CD4-positive, alpha-beta T cell treated with Interleukin-17A for 4 hours (primary cell): ENCODE measurements at regions not wholly inside any gene's neighbourhood (a gene's known extent, or its start where the extent isn't known, plus 50 kb on each side); places are given as distances from the start of the nearest gene placed in this dataset.

Experiments
- DNase-seq: peaks from one replicate; pipeline ENCODE4 v3.0.0-alpha.2; 2020; ENCODE audit warnings: mixed read lengths

DNA sequence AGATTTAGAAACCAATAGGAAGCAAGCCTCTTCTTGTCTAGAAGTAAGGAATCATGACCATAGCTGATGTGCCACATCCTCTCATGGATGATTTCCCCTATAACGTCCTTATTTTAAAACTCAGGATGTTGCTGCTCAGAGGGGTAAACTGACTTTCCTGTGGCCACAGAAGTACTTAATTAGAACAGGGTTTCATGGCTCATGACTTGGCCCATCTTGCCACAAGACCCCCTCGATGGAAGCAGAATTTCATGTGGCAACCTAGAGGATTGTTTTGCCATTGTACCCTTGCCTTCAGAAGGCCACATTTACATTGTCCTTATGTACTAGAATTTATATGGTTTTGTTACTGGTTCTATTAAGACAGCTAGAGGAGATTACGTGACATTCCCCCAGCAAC lies 173.5 kb upstream of the PELI2 start:
- DNase-seq: no peak

- no peak for DNase-seq
Observed at GRCh38 chr14:55946231-55946630, 172.0 kb upstream of the PELI2 start.

DNA sequence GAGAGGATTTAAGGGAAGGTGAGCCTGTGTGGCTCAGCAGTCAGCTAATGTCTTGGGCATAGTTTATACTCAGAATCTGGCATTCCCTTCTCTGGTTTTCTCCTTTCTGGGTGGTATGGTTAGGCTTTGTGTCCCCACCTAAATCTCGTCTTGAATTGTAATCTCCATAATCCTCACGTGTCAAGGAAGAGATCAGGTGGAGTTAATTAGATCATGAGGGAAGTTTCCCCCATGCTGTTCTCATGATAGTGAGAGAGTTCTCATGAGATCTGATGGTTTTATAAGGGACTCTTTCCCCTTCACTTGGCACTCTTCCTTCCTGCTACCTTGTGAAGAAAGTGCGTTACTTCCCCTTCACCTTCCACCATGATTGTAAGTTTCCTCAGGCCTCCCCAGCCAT lies 169.8 kb upstream of the PELI2 start:
- DNase-seq: no peak

DNA sequence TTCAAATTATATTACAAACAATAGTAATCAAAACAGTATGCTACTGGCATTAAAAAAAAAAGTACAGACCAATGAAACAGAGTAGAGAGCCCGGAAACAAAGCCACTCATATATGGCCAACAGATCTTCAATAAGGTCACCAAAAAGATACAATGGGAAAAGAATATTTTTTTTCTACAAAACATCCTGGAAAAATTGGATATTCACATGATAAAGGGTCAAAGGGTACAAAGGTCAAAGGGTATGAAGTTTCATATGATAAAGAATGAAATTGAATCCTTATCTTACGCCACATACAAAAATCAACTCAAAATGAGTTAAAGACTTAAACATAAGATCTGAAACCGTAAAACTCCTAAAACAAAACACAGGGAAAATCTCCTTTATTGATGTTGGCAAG lies 168.5 kb upstream of the PELI2 start:
- DNase-seq: no peak

DNA sequence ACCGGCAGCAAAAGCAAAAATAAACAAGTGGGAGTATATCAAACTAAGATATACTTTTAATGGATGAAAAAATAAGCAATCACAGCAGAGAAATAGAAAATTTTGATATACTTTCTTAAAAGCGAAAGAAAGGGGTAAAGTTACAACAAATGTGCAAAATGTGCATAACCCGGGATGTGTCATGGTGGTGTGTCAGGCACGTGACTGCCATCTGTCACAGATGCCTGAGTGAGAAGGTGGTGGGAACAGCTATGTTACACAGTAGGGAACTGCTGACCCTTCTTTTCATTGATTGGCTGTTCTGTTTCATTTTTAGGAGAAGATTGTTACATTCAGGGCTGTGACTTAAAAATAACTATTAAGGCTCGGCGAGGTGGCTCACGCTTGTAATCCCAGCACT lies 168.1 kb upstream of the PELI2 start:
- no peak for DNase-seq

GRCh38 chr14:55951341-55952206 lies 166.6 kb upstream of the PELI2 start:
- no peak for DNase-seq

GRCh38 chr14:55954108-55954507 lies 164.1 kb upstream of the PELI2 start:
- no peak for DNase-seq

GRCh38 chr14:55955175-55955574 lies 163.0 kb upstream of the PELI2 start:
- DNase-seq: no peak

- no peak for DNase-seq
Observed at GRCh38 chr14:55957950-55958349, 160.3 kb upstream of the PELI2 start.

DNA sequence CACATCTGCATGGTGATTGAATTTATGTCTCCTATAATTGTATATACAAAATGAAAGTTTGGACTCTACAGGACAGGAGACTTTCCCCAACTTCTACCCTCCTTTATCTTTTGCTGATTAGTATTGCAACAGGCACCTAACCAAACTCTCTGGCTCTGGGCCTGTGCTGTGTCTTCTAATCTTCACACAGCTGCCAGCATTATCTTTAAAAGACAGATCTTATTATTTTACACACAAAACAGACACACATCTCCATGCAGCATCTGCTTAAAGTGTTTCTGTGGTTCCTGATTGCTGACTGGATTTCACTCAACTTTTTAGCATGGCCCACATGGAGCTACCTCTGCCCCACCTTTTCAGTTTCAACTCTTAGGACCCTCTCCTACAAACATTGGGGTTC lies 154.9 kb upstream of the PELI2 start:
- no peak for DNase-seq

DNA sequence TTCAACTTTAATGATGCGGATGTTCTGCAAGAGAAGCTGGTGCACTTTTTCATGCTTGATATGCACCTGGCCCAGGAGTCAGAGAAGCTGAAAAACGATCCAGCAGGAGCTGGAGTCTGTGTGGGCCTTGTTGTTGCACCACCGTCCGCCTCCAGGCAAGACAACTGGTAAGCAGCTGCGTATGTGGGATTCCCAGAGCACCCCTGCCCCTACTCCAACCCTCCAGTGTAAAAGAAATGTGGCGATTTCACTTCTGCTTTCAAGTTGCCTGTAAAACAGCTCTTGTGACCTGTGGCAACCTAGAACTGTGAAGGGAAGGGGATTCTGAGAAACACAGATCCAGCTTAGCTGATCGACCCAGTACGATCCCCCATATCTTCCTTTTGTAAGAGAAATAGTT lies 154.1 kb upstream of the PELI2 start:
- no peak for DNase-seq

DNA sequence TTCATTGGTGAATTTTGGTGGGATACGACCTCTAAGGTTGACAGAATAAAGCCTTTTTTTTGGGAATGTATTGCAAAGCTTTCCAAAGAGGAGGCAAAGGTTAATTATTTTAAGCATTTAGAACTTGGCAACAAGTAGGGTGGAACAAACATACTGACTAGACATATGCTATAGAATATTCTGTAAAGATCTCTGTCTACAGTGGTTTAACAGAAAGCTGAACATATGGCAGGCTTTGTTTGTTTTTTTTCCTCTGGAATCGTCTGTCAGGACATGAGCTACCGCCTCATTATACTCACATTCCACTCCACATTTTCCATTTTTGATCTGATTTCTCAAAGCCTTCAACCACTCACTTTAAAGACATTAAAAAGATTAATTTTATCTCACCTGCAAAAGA lies 153.4 kb upstream of the PELI2 start:
- no peak for DNase-seq

DNA sequence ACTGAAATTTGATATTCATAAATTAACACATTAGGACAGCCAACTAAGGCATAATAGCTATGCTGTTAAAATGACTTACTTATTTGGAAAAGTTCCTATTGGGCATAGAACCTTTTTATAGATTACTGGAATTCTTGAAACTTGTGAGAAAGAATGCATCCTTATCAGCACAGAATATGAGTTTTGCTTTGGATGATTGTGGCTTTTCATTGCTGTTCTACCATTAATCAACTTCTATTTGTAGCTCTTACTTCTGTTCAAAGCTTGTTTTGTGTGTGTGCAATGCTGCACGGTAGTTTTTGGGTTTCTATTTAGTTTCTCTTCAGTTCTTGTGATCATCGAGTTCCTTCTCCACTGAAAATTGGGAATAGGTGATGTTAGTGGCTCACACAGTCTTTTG lies 152.4 kb upstream of the PELI2 start:
- DNase-seq: no peak

DNA sequence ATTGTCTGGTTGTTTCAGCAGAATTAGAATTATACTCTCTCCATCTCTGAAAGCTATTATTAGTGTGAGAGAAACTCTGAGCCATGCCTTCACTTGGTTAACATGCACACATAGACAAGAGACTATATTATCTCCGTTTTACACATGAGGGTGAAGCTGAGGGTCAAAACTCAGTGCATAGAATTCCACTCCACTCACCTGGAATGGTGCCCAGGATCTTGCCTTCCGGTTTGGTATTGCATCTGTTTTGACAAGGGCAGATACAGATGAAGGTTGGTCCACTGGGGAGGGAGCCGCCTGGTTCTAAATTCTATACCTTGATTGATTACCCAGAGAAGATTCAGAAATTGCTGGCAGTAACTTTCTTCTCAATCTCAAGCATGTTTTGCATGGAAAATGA lies 149.5 kb upstream of the PELI2 start:
- no peak for DNase-seq

DNA sequence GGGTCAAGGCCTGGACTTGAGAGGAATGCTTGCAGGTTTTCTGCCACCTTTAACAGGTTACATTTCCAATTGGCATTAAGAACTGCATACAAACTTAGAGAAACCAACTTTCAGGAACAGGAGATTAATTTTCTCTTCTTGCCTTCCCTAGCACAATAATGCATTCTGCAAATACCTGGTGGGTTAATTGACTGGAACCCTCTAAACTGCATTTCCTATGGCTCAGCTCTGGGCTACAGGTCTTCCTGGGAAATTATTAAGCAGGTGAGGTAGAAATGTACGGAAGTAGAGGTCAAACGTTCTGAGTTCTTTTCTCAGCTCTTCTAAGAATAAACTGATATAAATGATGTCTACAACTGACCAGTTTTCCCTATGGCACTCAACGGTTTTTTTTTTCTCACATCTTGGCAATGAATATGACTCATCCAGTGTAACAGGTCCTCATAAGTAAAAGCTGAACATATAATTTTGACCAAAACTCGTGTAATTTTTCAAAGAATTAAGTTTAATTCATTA lies 144.9 kb upstream of the PELI2 start:
- no peak for DNase-seq

DNA sequence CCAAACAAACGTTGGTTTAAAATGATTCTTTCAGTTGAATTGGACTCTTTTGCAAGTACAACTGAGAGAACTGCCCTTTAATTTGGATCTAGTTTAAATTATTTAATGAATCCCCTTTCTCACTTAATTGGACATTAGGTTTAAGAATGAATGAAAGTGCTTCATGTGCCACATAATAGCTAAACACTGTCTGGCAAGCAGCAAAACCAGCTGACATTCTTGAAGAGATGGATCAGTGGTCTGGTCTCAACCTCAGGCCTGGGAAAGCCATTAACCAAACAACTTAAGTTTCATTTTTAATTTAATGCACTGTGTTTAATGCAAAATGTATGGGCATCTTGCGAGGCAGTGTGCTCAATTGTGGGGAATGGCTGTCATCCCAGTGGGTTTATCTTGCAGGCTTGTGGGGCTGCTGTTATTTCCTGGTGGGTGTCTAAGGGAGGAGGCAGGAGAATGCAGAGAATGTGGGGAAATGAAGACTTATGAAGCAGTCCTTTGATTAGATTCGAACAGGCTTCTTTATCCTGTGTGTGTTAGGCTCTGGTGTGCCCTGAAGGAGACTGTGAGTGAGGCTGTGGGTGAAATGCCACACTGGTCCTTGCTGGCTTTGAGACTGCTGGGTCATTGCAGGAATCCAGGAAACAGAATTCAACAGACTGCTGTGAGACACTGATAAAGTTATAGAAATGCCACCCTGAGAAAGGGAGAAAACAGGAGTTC lies 144.1 kb upstream of the PELI2 start:
- DNase-seq: no peak

DNA sequence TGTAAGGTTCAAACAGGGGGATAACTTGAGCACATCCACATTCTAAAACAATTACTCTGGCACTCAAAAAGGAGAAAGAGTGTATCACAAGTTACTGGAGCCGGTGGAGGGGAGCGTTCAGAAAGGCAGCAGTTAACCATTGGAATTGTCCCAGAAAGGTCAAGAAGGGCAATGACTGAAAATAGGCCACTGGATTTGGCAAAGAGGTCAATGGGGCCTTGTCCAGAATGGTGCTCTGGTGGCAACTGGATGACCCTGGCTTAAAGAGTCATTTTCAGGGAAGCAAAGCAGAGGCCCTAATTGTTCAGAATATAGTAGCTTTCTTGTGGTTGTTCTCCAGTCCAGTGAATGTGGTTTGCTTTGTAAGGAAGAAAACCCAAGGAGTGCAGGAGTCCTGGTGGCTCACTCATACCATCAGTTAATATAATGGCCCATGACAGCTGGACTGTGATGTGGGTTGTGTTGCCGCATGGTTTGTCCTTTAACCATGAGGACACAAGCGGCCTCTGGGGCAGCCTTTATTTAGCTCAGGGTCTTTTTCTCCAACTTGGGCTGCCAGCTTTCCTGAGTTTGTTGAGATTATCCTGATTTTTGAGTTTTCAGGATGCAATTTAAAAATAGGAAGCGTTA lies 142.8 kb upstream of the PELI2 start:
- no peak for DNase-seq

DNA sequence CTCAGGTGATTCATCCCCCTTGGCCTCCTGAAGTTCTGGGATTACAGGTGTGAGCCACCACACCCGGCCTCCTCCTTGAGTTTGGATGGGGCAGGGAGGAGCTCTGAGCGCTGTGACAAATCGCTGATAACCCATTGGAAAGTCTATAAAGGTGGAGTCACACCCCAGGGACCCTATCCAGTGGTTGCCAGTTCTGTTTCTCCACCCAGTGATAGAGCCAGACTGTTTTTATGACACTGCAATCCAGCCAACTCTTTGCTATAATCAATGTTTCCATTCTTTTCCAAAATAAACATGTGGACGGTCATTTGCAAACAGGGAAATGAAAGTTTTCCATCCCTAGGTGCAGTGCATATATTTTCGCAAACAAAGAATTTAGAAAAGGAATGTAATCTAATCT lies 142.0 kb upstream of the PELI2 start:
- DNase-seq: no peak

DNA sequence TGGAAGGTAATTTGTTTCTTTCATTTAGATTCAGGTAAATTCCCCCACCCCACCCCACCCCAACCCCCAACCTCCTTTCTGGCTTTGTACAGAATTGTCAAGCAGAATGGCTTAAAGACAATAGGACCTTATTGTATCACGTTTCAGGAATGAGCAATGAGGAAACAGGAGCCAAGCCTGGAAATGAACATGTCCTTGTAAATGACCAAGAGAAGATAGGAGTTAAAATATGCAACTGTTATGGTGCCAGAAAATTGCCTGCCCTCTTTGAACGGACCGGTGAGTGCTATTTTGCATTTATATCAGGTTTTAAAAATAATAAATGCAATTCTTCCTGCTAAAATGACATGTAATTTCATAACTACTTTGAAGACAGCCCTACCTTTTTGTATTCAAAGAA lies 141.6 kb upstream of the PELI2 start:
- DNase-seq: no peak

- DNase-seq: no peak
Observed at GRCh38 chr14:55977392-55978150, 140.6 kb upstream of the PELI2 start.

GRCh38 chr14:55979096-55979495 lies 139.1 kb upstream of the PELI2 start:
- DNase-seq: no peak

GRCh38 chr14:55979781-55980180 lies 138.4 kb upstream of the PELI2 start:
- DNase-seq: no peak

- DNase-seq: no peak
Observed at GRCh38 chr14:55980970-55981369, 137.2 kb upstream of the PELI2 start.
